SK-N-SH treated with all-trans-retinoic acid at 6 μM for 48 hours (cell line): ENCODE measurements at regions not wholly inside any gene's neighbourhood (a gene's known extent, or its start where the extent isn't known, plus 50 kb on each side); places are given as distances from the start of the nearest gene placed in this dataset.

Source experiments
- BACH2 ChIP-seq: fragments of 250-450 bp; sonication (Bioruptor Pico); IDR thresholded peaks from 2 replicates; pipeline ENCODE4 v1.9.0; 2021; ENCODE audit warnings: mild to moderate bottlenecking, borderline replicate concordance
- CREB5 ChIP-seq: fragments of 250-450 bp; sonication (Bioruptor Pico); IDR thresholded peaks from 2 replicates; pipeline ENCODE4 v1.5.1; 2020; ENCODE audit warnings: low read depth, mild to moderate bottlenecking, moderate library complexity
- CSRNP3 ChIP-seq: fragments of 250-450 bp; sonication (Bioruptor Pico); IDR thresholded peaks from 2 replicates; pipeline ENCODE4 v1.5.1; 2021; ENCODE audit warnings: mild to moderate bottlenecking, moderate library complexity
- ESRRG ChIP-seq: fragments of 250-450 bp; sonication (Bioruptor Pico); IDR thresholded peaks from 2 replicates; pipeline ENCODE4 v1.6.1; 2021; ENCODE audit warnings: mild to moderate bottlenecking
- ISL1 ChIP-seq: fragments of 250-450 bp; sonication (Bioruptor Pico); IDR thresholded peaks from 2 replicates; pipeline ENCODE4 v2.1.2; 2022; ENCODE audit warnings: mild to moderate bottlenecking, moderate library complexity
- PATZ1 ChIP-seq: fragments of 250-450 bp; sonication (Bioruptor Pico); IDR thresholded peaks from 2 replicates; pipeline ENCODE4 v1.8.0; 2020; ENCODE audit warnings: mild to moderate bottlenecking, moderate library complexity, borderline replicate concordance
- PPARA ChIP-seq: fragments of 250-450 bp; sonication (Bioruptor Pico); IDR thresholded peaks from 2 replicates; pipeline ENCODE4 v1.5.0; 2020; ENCODE audit warnings: mild to moderate bottlenecking, borderline replicate concordance
- RARB ChIP-seq: fragments of 250-450 bp; sonication (Bioruptor Pico); IDR thresholded peaks from 2 replicates; pipeline ENCODE4 v1.8.0; 2021; ENCODE audit warnings: mild to moderate bottlenecking, moderate library complexity
- SNAI2 ChIP-seq: fragments of 250-450 bp; sonication (Bioruptor Pico); IDR thresholded peaks from 2 replicates; pipeline ENCODE4 v1.5.0; 2020; ENCODE audit warnings: mild to moderate bottlenecking, moderate library complexity
- ZC3H10 ChIP-seq: fragments of 250-450 bp; sonication (Bioruptor Pico); IDR thresholded peaks from 2 replicates; pipeline ENCODE4 v1.5.1; 2021; ENCODE audit warnings: mild to moderate bottlenecking, moderate library complexity
- ZFP3 ChIP-seq: fragments of 250-450 bp; sonication (Bioruptor Pico); IDR thresholded peaks from 2 replicates; pipeline ENCODE4 v1.5.0; 2020; ENCODE audit warnings: mild to moderate bottlenecking, moderate library complexity
- ZFP30 ChIP-seq: fragments of 450-650 bp; formaldehyde crosslinking; IDR thresholded peaks from 2 replicates; pipeline ENCODE4 v1.5.0; 2022; ENCODE audit warnings: mild to moderate bottlenecking, moderate library complexity
- ZNF565 ChIP-seq: fragments of 450-650 bp; formaldehyde crosslinking; conservative IDR thresholded peaks from 2 replicates; pipeline ENCODE4 v1.5.0; 2020; ENCODE audit warnings: low read depth, mild to moderate bottlenecking, moderate library complexity

GRCh38 chr2:220334871-220335590 is 707.6 kb downstream of the SLC4A3 start:
- TF ChIP-seq SNAI2 (CRISPR knock-in tag) = no peak
- no peak for TF ChIP-seq ZNF565 (CRISPR knock-in tag)
- TF ChIP-seq CSRNP3 (CRISPR knock-in tag) = no peak
- TF ChIP-seq PATZ1 (CRISPR knock-in tag) = no peak
- no peak for TF ChIP-seq PPARA (CRISPR knock-in tag)
- no peak for TF ChIP-seq RARB (CRISPR knock-in tag)
- TF ChIP-seq ZC3H10 (CRISPR knock-in tag) = no peak
- TF ChIP-seq ZFP30 (CRISPR knock-in tag) = no peak
- no peak for TF ChIP-seq CREB5
- no peak for TF ChIP-seq ESRRG (CRISPR knock-in tag)
- TF ChIP-seq BACH2 (CRISPR knock-in tag) = no peak
- TF ChIP-seq ISL1 (CRISPR knock-in tag) = no peak
- no peak for TF ChIP-seq ZFP3 (CRISPR knock-in tag)
